ENCODE measurements at regions not wholly inside any gene's neighbourhood (a gene's known extent, or its start where the extent isn't known, plus 50 kb on each side); places are given as distances from the start of the nearest gene placed in this dataset.

- Histone ChIP-seq H3K4me3 (no peak overlapping the region), H2AFZ (replicated peaks) (no peak overlapping the region), H3K4me2 (no peak overlapping the region), H3K79me2 (ENCODE audit: low read depth) (no peaks in the 10 kb centered on the region), H3K27me3 (no peaks in the 10 kb centered on the region), H3K9me3 (ENCODE audit: low read depth) (no peaks in the 10 kb centered on the region), H3K36me3 (no peaks in the 10 kb centered on the region), H3K9ac (no peak overlapping the region), H3F3A (ENCODE audit: low read depth) (no peaks in the 10 kb centered on the region), H3K4me1 (no peaks in the 10 kb centered on the region), H4K20me1 (ENCODE audit: low read depth) (no peaks in the 10 kb centered on the region), H3K27ac (no peak overlapping the region)
- Mint-ChIP-seq H3K27ac (no peak overlapping the region), H3K9me3 (no peaks in the 10 kb centered on the region), H3K36me3 (no peaks in the 10 kb centered on the region), H3K27me3 (ENCODE audit: insufficient read depth, low read depth) (peaks cover 2% of the 10 kb centered on the region), H3K4me3 (no peak overlapping the region), H3K4me1 (peaks cover 4% of the 10 kb centered on the region)
- DNase-seq (ENCODE audit: low spot score): no peak
- TF ChIP-seq EZH2phosphoT487 (IDR thresholded peaks at IDR 0.05) (no peak), EZH2 (IDR thresholded peaks at IDR 0.05) (no peak), CTCF (IDR thresholded peaks at IDR 0.05) (no peak)
Measured at GRCh38 chr13:100946588-100946987, 272.0 kb upstream of the TMTC4 start.

- Mint-ChIP-seq H3K27me3 (ENCODE audit: insufficient read depth, low read depth) (peaks cover 7% of the 10 kb centered on the region), H3K36me3 (no peaks in the 10 kb centered on the region), H3K4me3 (no peak overlapping the region), H3K9me3 (no peaks in the 10 kb centered on the region), H3K4me1 (peaks cover 17% of the 10 kb centered on the region), H3K27ac (no peak overlapping the region)
- Histone ChIP-seq H3K4me1 (no peaks in the 10 kb centered on the region), H4K20me1 (ENCODE audit: low read depth) (no peaks in the 10 kb centered on the region), H3K27me3 (no peaks in the 10 kb centered on the region), H2AFZ (replicated peaks) (no peak overlapping the region), H3K36me3 (no peaks in the 10 kb centered on the region), H3K9ac (no peak overlapping the region), H3F3A (ENCODE audit: low read depth) (no peaks in the 10 kb centered on the region), H3K4me2 (no peak overlapping the region), H3K79me2 (ENCODE audit: low read depth) (no peaks in the 10 kb centered on the region), H3K27ac (no peak overlapping the region), H3K9me3 (ENCODE audit: low read depth) (no peaks in the 10 kb centered on the region), H3K4me3 (no peak overlapping the region)
- TF ChIP-seq CTCF (IDR thresholded peaks at IDR 0.05) (no peak), EZH2 (IDR thresholded peaks at IDR 0.05) (no peak), EZH2phosphoT487 (IDR thresholded peaks at IDR 0.05) (no peak)
- no peak for DNase-seq (ENCODE audit: low spot score)
Measured at GRCh38 chr13:100944791-100945345, 270.3 kb upstream of the TMTC4 start.

GRCh38 chr13:100942742-100943141, 268.1 kb upstream of the TMTC4 start:
- H3K9ac ChIP-seq: no peak overlapping the region
- no peak overlapping the region for H3K27ac ChIP-seq
- DNase-seq (ENCODE audit: low spot score): no peak
- no peaks in the 10 kb centered on the region for H3K36me3 Mint-ChIP-seq
- H3K27me3 Mint-ChIP-seq (ENCODE audit: insufficient read depth, low read depth): peaks cover 7% of the 10 kb centered on the region
- H3K9me3 Mint-ChIP-seq: no peaks in the 10 kb centered on the region
- H3K9me3 ChIP-seq (ENCODE audit: low read depth): no peaks in the 10 kb centered on the region
- no peak overlapping the region for H3K4me3 Mint-ChIP-seq
- H3K4me1 Mint-ChIP-seq: peaks cover 17% of the 10 kb centered on the region
- H3F3A ChIP-seq (ENCODE audit: low read depth): no peaks in the 10 kb centered on the region
- H3K4me3 ChIP-seq: no peak overlapping the region
- no peaks in the 10 kb centered on the region for H3K36me3 ChIP-seq
- H2AFZ ChIP-seq (replicated peaks): no peak overlapping the region
- no peaks in the 10 kb centered on the region for H3K79me2 ChIP-seq (ENCODE audit: low read depth)
- no peak overlapping the region for H3K27ac Mint-ChIP-seq
- TF ChIP-seq EZH2 (IDR thresholded peaks at IDR 0.05) (no peak), CTCF (IDR thresholded peaks at IDR 0.05) (no peak), EZH2phosphoT487 (IDR thresholded peaks at IDR 0.05) (no peak)
- no peaks in the 10 kb centered on the region for H4K20me1 ChIP-seq (ENCODE audit: low read depth)
- H3K27me3 ChIP-seq: no peaks in the 10 kb centered on the region
- H3K4me1 ChIP-seq: no peaks in the 10 kb centered on the region
- H3K4me2 ChIP-seq: no peak overlapping the region
